WTC11 (cell line): ENCODE measurements at regions not wholly inside any gene's neighbourhood (a gene's known extent, or its start where the extent isn't known, plus 50 kb on each side); places are given as distances from the start of the nearest gene placed in this dataset.

ENCODE experiments used
- ATAC-seq: fragments of 200-7000 bp; cut with Tn5 transposase; 2 replicates; pipeline ENCODE4 v1.10.0; 2021; ENCODE audit warnings: mild to moderate bottlenecking, moderate library complexity
- CTCF ChIA-PET: fragments of 300-600 bp; sonication (Branson Sonifier 250); formaldehyde crosslinking; loops from one replicate; lab custom pipeline; 2021; ENCODE audit warnings: antibody characterized with exemption; lab: Charles Lee
- POLR2A ChIA-PET: fragments of 350-600 bp; sonication (Branson Sonifier 250); formaldehyde crosslinking; loops from one replicate; lab custom pipeline; 2021; ENCODE audit warnings: antibody characterized with exemption; lab: Charles Lee
- DNase-seq: peaks from one replicate; pipeline ENCODE4 v3.0.0; 2021; ENCODE audit warnings: low spot score
- H3K27ac Mint-ChIP-seq: 2 replicates; pipeline ENCODE4 v1.8.0; 2021; ENCODE audit warnings: mixed read lengths
- H3K27me3 Mint-ChIP-seq: 2 replicates; pipeline ENCODE4 v1.8.0; 2021; ENCODE audit warnings: low read depth, mild to moderate bottlenecking, moderate library complexity, mixed read lengths
- H3K36me3 Mint-ChIP-seq: 2 replicates; pipeline ENCODE4 v1.8.0; 2021; ENCODE audit warnings: mixed read lengths
- H3K4me1 Mint-ChIP-seq: 2 replicates; pipeline ENCODE4 v1.8.0; 2022; ENCODE audit warnings: mixed read lengths
- H3K4me3 Mint-ChIP-seq: 2 replicates; pipeline ENCODE4 v1.8.0; 2021; ENCODE audit warnings: mild to moderate bottlenecking, moderate library complexity, mixed read lengths
- H3K9me3 Mint-ChIP-seq: 2 replicates; pipeline ENCODE4 v1.8.0; 2021; ENCODE audit warnings: mixed read lengths
- ATF3 ChIP-seq: sonication (generic); formaldehyde crosslinking; conservative IDR thresholded peaks from 2 replicates; pipeline ENCODE4 v1.8.1; 2022; ENCODE audit warnings: mild to moderate bottlenecking, missing genetic modification reagents
- E2F1 ChIP-seq: sonication (generic); formaldehyde crosslinking; IDR thresholded peaks from 2 replicates; pipeline ENCODE4 v1.8.0; 2022; ENCODE audit warnings: mild to moderate bottlenecking, missing genetic modification reagents
- GRHL2 ChIP-seq: fragments of 250-450 bp; sonication (Bioruptor Pico); IDR thresholded peaks from 2 replicates; pipeline ENCODE4 v1.8.0; 2022; ENCODE audit warnings: mild to moderate bottlenecking, moderate library complexity; ENCODE audit not compliant: insufficient replicate concordance, severe bottlenecking
- MXD4 ChIP-seq: fragments of 250-450 bp; sonication (Bioruptor Pico); IDR thresholded peaks from 2 replicates; pipeline ENCODE4 v1.8.0; 2021; ENCODE audit warnings: mild to moderate bottlenecking, moderate library complexity, borderline replicate concordance
- NFATC4 ChIP-seq: fragments of 250-450 bp; sonication (Bioruptor Pico); IDR thresholded peaks from 2 replicates; pipeline ENCODE4 v1.9.0; 2021; ENCODE audit warnings: mild to moderate bottlenecking
- NR2C2 ChIP-seq: sonication (generic); formaldehyde crosslinking; IDR thresholded peaks from 2 replicates; pipeline ENCODE4 v1.8.0; 2022; ENCODE audit warnings: mild to moderate bottlenecking, missing genetic modification reagents
- NR3C1 ChIP-seq: sonication (generic); formaldehyde crosslinking; conservative IDR thresholded peaks from 2 replicates; pipeline ENCODE4 v1.8.1; 2023; ENCODE audit warnings: low read depth, mild to moderate bottlenecking, missing genetic modification reagents
- PRDM15 ChIP-seq: sonication (generic); formaldehyde crosslinking; IDR thresholded peaks from 2 replicates; pipeline ENCODE4 v1.8.0; 2022; ENCODE audit warnings: missing genetic modification reagents
- PRRX2 ChIP-seq: fragments of 250-450 bp; sonication (Bioruptor Pico); IDR thresholded peaks from 2 replicates; pipeline ENCODE4 v1.8.0; 2021; ENCODE audit warnings: mild to moderate bottlenecking
- SMAD4 ChIP-seq: sonication (generic); formaldehyde crosslinking; IDR thresholded peaks from 2 replicates; pipeline ENCODE4 v1.8.0; 2022; ENCODE audit warnings: mild to moderate bottlenecking, missing genetic modification reagents
- SOX15 ChIP-seq: fragments of 250-450 bp; sonication (Bioruptor Pico); IDR thresholded peaks from 2 replicates; pipeline ENCODE4 v1.9.0; 2021; ENCODE audit warnings: mild to moderate bottlenecking
- TEAD1 ChIP-seq: sonication (generic); formaldehyde crosslinking; IDR thresholded peaks from 2 replicates; pipeline ENCODE4 v1.8.0; 2022; ENCODE audit warnings: mild to moderate bottlenecking, missing genetic modification reagents
- USF1 ChIP-seq: sonication (generic); formaldehyde crosslinking; IDR thresholded peaks from 2 replicates; pipeline ENCODE4 v1.8.0; 2022; ENCODE audit warnings: mild to moderate bottlenecking, missing genetic modification reagents
- USF2 ChIP-seq: sonication (generic); formaldehyde crosslinking; IDR thresholded peaks from 2 replicates; pipeline ENCODE4 v1.8.1; 2023; ENCODE audit warnings: mild to moderate bottlenecking, missing genetic modification reagents, moderate library complexity
- ZNF121 ChIP-seq: sonication (generic); formaldehyde crosslinking; IDR thresholded peaks from 2 replicates; pipeline ENCODE4 v1.8.0; 2023; ENCODE audit warnings: missing genetic modification reagents
- ZNF416 ChIP-seq: fragments of 250-450 bp; sonication (Bioruptor Pico); IDR thresholded peaks from 2 replicates; pipeline ENCODE4 v1.9.0; 2021; ENCODE audit warnings: mild to moderate bottlenecking, inconsistent platforms

- TF ChIP-seq ATF3 (CRISPR knock-in tag): no peak
- TF ChIP-seq NFATC4: no peak
- TF ChIP-seq TEAD1 (CRISPR knock-in tag): no peak
- no peak for TF ChIP-seq ZNF121 (CRISPR knock-in tag)
- no peak for TF ChIP-seq NR2C2 (CRISPR knock-in tag)
- TF ChIP-seq, all 79 proteins: peak for 0
Observed at GRCh38 chr9:108244686-108245085, 611.1 kb downstream of the ACTL7B start (continued).

- DNase-seq (no peak), ATAC-seq (peak; percentile 89)
- Mint-ChIP-seq H3K4me3 (no peak overlapping the region), H3K9me3 (peaks cover 8% of the 10 kb centered on the region), H3K36me3 (no peaks in the 10 kb centered on the region), H3K4me1 (peaks cover 8% of the 10 kb centered on the region), H3K27me3 (no peaks in the 10 kb centered on the region), H3K27ac (no peak overlapping the region)
- CTCF ChIA-PET: interaction anchor here (0.6 kb wide), 1 partner anchor 16 kb away, joined by 3 read pairs; no protein-coding TSS in a partner anchor
- TF ChIP-seq USF1 (CRISPR knock-in tag) (peak; percentile 93), ZNF416 (no peak), USF2 (CRISPR knock-in tag) (peak; percentile 92)
- POLR2A ChIA-PET: no interaction called here
Observed at GRCh38 chr9:108241384-108242073, 614.3 kb downstream of the ACTL7B start.

GRCh38 chr9:108239696-108240321 is 616.0 kb downstream of the ACTL7B start:
- Mint-ChIP-seq H3K9me3 (peaks cover 8% of the 10 kb centered on the region), H3K27me3 (no peaks in the 10 kb centered on the region), H3K4me1 (peaks cover 8% of the 10 kb centered on the region), H3K27ac (no peak overlapping the region), H3K36me3 (no peaks in the 10 kb centered on the region), H3K4me3 (no peak overlapping the region)
- ChIA-PET CTCF (interaction anchor here (0.7 kb wide), 2 partner anchors 59 to 368 kb away, joined by 3 read pairs; no protein-coding TSS in a partner anchor), POLR2A (no interaction called here)
- ATAC-seq (no peak), DNase-seq (no peak)
- no peak for TF ChIP-seq MXD4 (CRISPR knock-in tag)
- no peak for TF ChIP-seq PRRX2 (CRISPR knock-in tag)
- TF ChIP-seq SMAD4: no peak
- no peak for TF ChIP-seq E2F1
- no peak for TF ChIP-seq SOX15 (CRISPR knock-in tag)
- TF ChIP-seq PRDM15 (CRISPR knock-in tag): no peak
- no peak for TF ChIP-seq GRHL2 (CRISPR knock-in tag)
- TF ChIP-seq NR3C1 (CRISPR knock-in tag): no peak
